ENCODE measurements at regions not wholly inside any gene's neighbourhood (a gene's known extent, or its start where the extent isn't known, plus 50 kb on each side); places are given as distances from the start of the nearest gene placed in this dataset.
A peak's percentile ranks its signal among the peaks of the same experiment; 100 is the strongest.

- peak overlapping the region; percentile 56 for H3K27ac ChIP-seq (ENCODE audit: low read depth, low read length)
- H3K9me3 Mint-ChIP-seq (ENCODE audit: unreplicated experiment) = no peaks in the 10 kb centered on the region
- H3K9me3 ChIP-seq (ENCODE audit: insufficient read depth, low read depth, low read length) = no peaks in the 10 kb centered on the region
- no peaks in the 10 kb centered on the region for H3K36me3 Mint-ChIP-seq (ENCODE audit: low read depth, unreplicated experiment)
- no peaks in the 10 kb centered on the region for H3K36me3 ChIP-seq (ENCODE audit: insufficient read depth, low read length)
- H3K4me3 Mint-ChIP-seq (ENCODE audit: unreplicated experiment) = no peak overlapping the region
- TF ChIP-seq EZH2 (IDR thresholded peaks at IDR 0.05; ENCODE audit: insufficient read depth, low read length) = no peak
- no peaks in the 10 kb centered on the region for H3K79me2 ChIP-seq (ENCODE audit: insufficient read depth, low read length)
- no peaks in the 10 kb centered on the region for H3K27me3 ChIP-seq (ENCODE audit: insufficient read depth, low read length)
- peaks cover 13% of the 10 kb centered on the region for H3K4me1 Mint-ChIP-seq (ENCODE audit: low read depth, unreplicated experiment)
- no peak overlapping the region for H3K4me3 ChIP-seq (ENCODE audit: insufficient read depth, low read depth, low read length)
- H3K27ac Mint-ChIP-seq (ENCODE audit: unreplicated experiment) = no peak overlapping the region
- DNase-seq (ENCODE audit: low read depth) (no peak), FAIRE-seq (no peak)
- no peak overlapping the region for H3K9ac ChIP-seq (ENCODE audit: low read length)
- H3K4me2 ChIP-seq (ENCODE audit: low read length) = peak overlapping the region; percentile 14
- no peaks in the 10 kb centered on the region for H4K20me1 ChIP-seq (ENCODE audit: insufficient read depth, low read length)
- H3K27me3 Mint-ChIP-seq (ENCODE audit: low read depth, unreplicated experiment) = no peaks in the 10 kb centered on the region
- H3K4me1 ChIP-seq (ENCODE audit: insufficient read depth, low read length) = peaks cover 21% of the 10 kb centered on the region
- H2AFZ ChIP-seq (ENCODE audit: low read depth, low read length) = no peak overlapping the region
Measured at GRCh38 chr1:199122085-199122484, 483.2 kb downstream of the PTPRC start.

- Histone ChIP-seq H3K9me3 (ENCODE audit: insufficient read depth, low read depth, low read length) (no peaks in the 10 kb centered on the region), H3K4me1 (ENCODE audit: insufficient read depth, low read length) (peaks cover 21% of the 10 kb centered on the region), H2AFZ (ENCODE audit: low read depth, low read length) (no peak overlapping the region), H3K27me3 (ENCODE audit: insufficient read depth, low read length) (no peaks in the 10 kb centered on the region), H3K79me2 (ENCODE audit: insufficient read depth, low read length) (no peaks in the 10 kb centered on the region), H3K4me2 (ENCODE audit: low read length) (peak overlapping the region; percentile 17), H4K20me1 (ENCODE audit: insufficient read depth, low read length) (no peaks in the 10 kb centered on the region), H3K27ac (ENCODE audit: low read depth, low read length) (peak overlapping the region; percentile 56), H3K9ac (ENCODE audit: low read length) (no peak overlapping the region), H3K36me3 (ENCODE audit: insufficient read depth, low read length) (no peaks in the 10 kb centered on the region), H3K4me3 (ENCODE audit: insufficient read depth, low read depth, low read length) (no peak overlapping the region)
- Mint-ChIP-seq H3K27ac (ENCODE audit: unreplicated experiment) (no peak overlapping the region), H3K36me3 (ENCODE audit: low read depth, unreplicated experiment) (no peaks in the 10 kb centered on the region), H3K9me3 (ENCODE audit: unreplicated experiment) (no peaks in the 10 kb centered on the region), H3K4me3 (ENCODE audit: unreplicated experiment) (no peak overlapping the region), H3K4me1 (ENCODE audit: low read depth, unreplicated experiment) (peaks cover 13% of the 10 kb centered on the region), H3K27me3 (ENCODE audit: low read depth, unreplicated experiment) (no peaks in the 10 kb centered on the region)
- FAIRE-seq (no peak), DNase-seq (ENCODE audit: low read depth) (peak; percentile 85)
- TF ChIP-seq CTCF (IDR thresholded peaks at IDR 0.05; ENCODE audit: insufficient read depth, low read depth, low read length) (no peak), EZH2 (IDR thresholded peaks at IDR 0.05; ENCODE audit: insufficient read depth, low read length) (no peak)
Measured at GRCh38 chr1:199122532-199123311, 483.9 kb downstream of the PTPRC start.

GRCh38 chr1:199123615-199124014 is 484.8 kb downstream of the PTPRC start:
- Histone ChIP-seq H3K36me3 (ENCODE audit: insufficient read depth, low read length) (no peaks in the 10 kb centered on the region), H3K4me3 (ENCODE audit: insufficient read depth, low read depth, low read length) (no peak overlapping the region), H3K79me2 (ENCODE audit: insufficient read depth, low read length) (no peaks in the 10 kb centered on the region), H3K27me3 (ENCODE audit: insufficient read depth, low read length) (no peaks in the 10 kb centered on the region), H4K20me1 (ENCODE audit: insufficient read depth, low read length) (no peaks in the 10 kb centered on the region), H2AFZ (ENCODE audit: low read depth, low read length) (no peak overlapping the region), H3K9ac (ENCODE audit: low read length) (no peak overlapping the region), H3K4me2 (ENCODE audit: low read length) (peak overlapping the region; percentile 21), H3K27ac (ENCODE audit: low read depth, low read length) (no peak overlapping the region), H3K4me1 (ENCODE audit: insufficient read depth, low read length) (peaks cover 21% of the 10 kb centered on the region), H3K9me3 (ENCODE audit: insufficient read depth, low read depth, low read length) (no peaks in the 10 kb centered on the region)
- Mint-ChIP-seq H3K9me3 (ENCODE audit: unreplicated experiment) (no peaks in the 10 kb centered on the region), H3K4me3 (ENCODE audit: unreplicated experiment) (no peak overlapping the region), H3K4me1 (ENCODE audit: low read depth, unreplicated experiment) (peaks cover 13% of the 10 kb centered on the region), H3K36me3 (ENCODE audit: low read depth, unreplicated experiment) (no peaks in the 10 kb centered on the region), H3K27me3 (ENCODE audit: low read depth, unreplicated experiment) (no peaks in the 10 kb centered on the region), H3K27ac (ENCODE audit: unreplicated experiment) (no peak overlapping the region)
- TF ChIP-seq EZH2 (IDR thresholded peaks at IDR 0.05; ENCODE audit: insufficient read depth, low read length) = no peak
- TF ChIP-seq CTCF (IDR thresholded peaks at IDR 0.05; ENCODE audit: insufficient read depth, low read depth, low read length) = no peak
- DNase-seq (ENCODE audit: low read depth) (peak; percentile 91), FAIRE-seq (no peak)

Measured in astrocyte (in vitro differentiated cells and primary cell).